HCT116 (cell line): ENCODE measurements at regions not wholly inside any gene's neighbourhood (a gene's known extent, or its start where the extent isn't known, plus 50 kb on each side); places are given as distances from the start of the nearest gene placed in this dataset.

Source experiments
- ATAC-seq: fragments of 200-7000 bp; cut with Tn5 transposase; 2 replicates; pipeline ENCODE4 v1.9.1; 2020; ENCODE audit warnings: mild to moderate bottlenecking, moderate library complexity
- BruUV-seq: library from RNA; stranded (reverse); fragments of 400-500 nt; replicated peaks from 2 replicates; lab custom pipeline; 2021; lab: Mats Ljungman, UMichigan
- CTCF ChIA-PET: fragments of 300-600 bp; sonication (Branson Sonifier 250); formaldehyde crosslinking; loops from one replicate; lab custom pipeline; 2021; ENCODE audit warnings: antibody characterized with exemption; lab: Charles Lee
- POLR2A ChIA-PET: fragments of 300-600, 350-600 bp; sonication (Branson Sonifier 250); formaldehyde crosslinking; loops from one replicate; lab custom pipeline; 2021; ENCODE audit warnings: antibody characterized with exemption; lab: Charles Lee
- RAD21 ChIA-PET, 2 experiments: fragments of 300-600 bp; sonication (Branson Sonifier 250); formaldehyde crosslinking; loops; one replicate each; lab custom pipeline; 2023; ENCODE audit warnings: low total read pairs in 2 of 2; ENCODE audit not compliant: uncharacterized antibody in 2 of 2, unreplicated experiment in 2 of 2, low non-redundant PET in 1 of 2; lab: Charles Lee
- DNase-seq: peaks from one replicate; pipeline ENCODE4 v3.0.0-alpha.2; 2010; ENCODE audit warnings: low read depth, low spot score
- H2AFZ ChIP-seq: fragments of 200-600 bp; shearing (Covaris generic), sonication (generic); 2 replicates; pipeline ENCODE4 v1.6.1; 2017; ENCODE audit warnings: low read depth, mixed run types, mixed read lengths, antibody characterized with exemption, low read length; ENCODE audit not compliant: poor library complexity, severe bottlenecking
- H3K27ac ChIP-seq: 2 replicates; pipeline ENCODE4 v1.5.1; 2012; ENCODE audit warnings: low read depth, low read length
- H3K27me3 ChIP-seq: fragments of 200-600 bp; sonication (generic); 2 replicates; pipeline ENCODE4 v1.6.1; 2016; ENCODE audit warnings: mixed run types, low read length, mixed read lengths; ENCODE audit not compliant: insufficient read depth
- H3K36me3 ChIP-seq, 2 experiments: fragments of 200-500 bp in 1 of 2; fragments of 200-600 bp in 1 of 2; sonication (Bioruptor generic) in 1 of 2; sonication (generic) in 1 of 2; 2 replicates each; pipeline versions ENCODE4 v1.5.1 to v1.6.1; 2014 to 2016; ENCODE audit warnings: low read length in 2 of 2, inconsistent platforms in 1 of 2, mixed read lengths in 1 of 2, mixed run types in 1 of 2; ENCODE audit not compliant: insufficient read depth in 2 of 2, control insufficient read depth in 1 of 2
- H3K4me1 ChIP-seq, 2 experiments: fragments of 200-600 bp in 1 of 2; sonication (generic) in 1 of 2; 2 replicates each; pipeline versions ENCODE4 v1.5.1 to v1.6.1; 2012 to 2017; ENCODE audit warnings: low read length in 2 of 2, inconsistent platforms in 1 of 2, mild to moderate bottlenecking in 1 of 2, mixed read lengths in 1 of 2, mixed run types in 1 of 2, moderate library complexity in 1 of 2; ENCODE audit not compliant: insufficient read depth in 2 of 2, control insufficient read depth in 1 of 2
- H3K4me2 ChIP-seq: fragments of 200-600 bp; sonication (generic); 2 replicates; pipeline ENCODE4 v1.6.1; 2017; ENCODE audit warnings: mixed run types, low read length, mixed read lengths
- H3K4me3 ChIP-seq, 2 experiments: fragments of 200-600 bp in 1 of 2; sonication (generic) in 1 of 2; replicated peaks in 1 of 2; 2 replicates each; pipeline ENCODE4 v1.5.1; 2011 to 2016; ENCODE audit warnings: low read length in 2 of 2, control low read depth in 1 of 2, low read depth in 1 of 2, mild to moderate bottlenecking in 1 of 2, mixed read lengths in 1 of 2, mixed run types in 1 of 2
- H3K79me2 ChIP-seq: fragments of 200-600 bp; sonication (generic); 2 replicates; pipeline ENCODE4 v1.6.1; 2017; ENCODE audit warnings: mild to moderate bottlenecking, mixed run types, low read length, moderate library complexity, mixed read lengths; ENCODE audit not compliant: insufficient read depth
- H3K9ac ChIP-seq: fragments of 200-600 bp; sonication (generic); 2 replicates; pipeline ENCODE4 v1.6.1; 2016; ENCODE audit warnings: low read length, mixed read lengths
- H3K9me2 ChIP-seq: fragments of 200-600 bp; sonication (generic), shearing (Covaris generic); 2 replicates; pipeline ENCODE4 v1.6.1; 2017; ENCODE audit warnings: mixed run types, mild to moderate bottlenecking, moderate library complexity; ENCODE audit not compliant: insufficient read depth
- H3K9me3 ChIP-seq, 2 experiments: fragments of 200-500 bp in 1 of 2; fragments of 200-600 bp in 1 of 2; sonication (Bioruptor generic) in 1 of 2; sonication (generic) in 1 of 2; 2 replicates each; pipeline ENCODE4 v1.6.1; 2014 to 2017; ENCODE audit warnings: low read length in 2 of 2, mixed read lengths in 2 of 2, inconsistent platforms in 1 of 2, low read depth in 1 of 2, mild to moderate bottlenecking in 1 of 2, mixed run types in 1 of 2, moderate library complexity in 1 of 2; ENCODE audit not compliant: control insufficient read depth in 1 of 2, insufficient read depth in 1 of 2
- H4K20me1 ChIP-seq: fragments of 200-600 bp; sonication (generic), shearing (Covaris generic); 2 replicates; pipeline ENCODE4 v1.6.1; 2017; ENCODE audit warnings: mixed run types, mild to moderate bottlenecking, moderate library complexity; ENCODE audit not compliant: insufficient read depth
- MAX ChIP-seq: IDR thresholded peaks from 2 replicates; pipeline ENCODE4 v1.6.1; 2012
- REST ChIP-seq: IDR thresholded peaks from 2 replicates; pipeline ENCODE4 v1.6.1; 2012; ENCODE audit warnings: low read depth
- SIN3A ChIP-seq: IDR thresholded peaks from 2 replicates; pipeline ENCODE4 v1.6.1; 2012; ENCODE audit warnings: low read depth
- SRF ChIP-seq: IDR thresholded peaks from 2 replicates; pipeline ENCODE4 v1.6.1; 2012; ENCODE audit warnings: low read depth
- intact Hi-C: fragments of 100-400 bp; cut with micrococcal nuclease; formaldehyde crosslinking; loops from 2 replicates; pipeline ENCODE4 v1.10.0; 2022

GRCh38 chr15:99486371-99487336, 79.1 kb upstream of the MEF2A start:
- Histone ChIP-seq H3K27ac (no peak overlapping the region; the same call in 1 of the 2 replicates), H2AFZ (peak overlapping the region; percentile 74), H4K20me1 (no peaks in the 10 kb centered on the region), H3K4me3 (peak overlapping the region; percentile 30 to 45), H3K36me3 (no peaks in the 10 kb centered on the region), H3K9me3 (no peaks in the 10 kb centered on the region), H3K27me3 (no peaks in the 10 kb centered on the region), H3K79me2 (no peaks in the 10 kb centered on the region), H3K4me1 (peaks cover 11 to 20% of the 10 kb centered on the region in 2 experiments; a peak in 3 of 4 replicates), H3K4me2 (peak overlapping the region; percentile 70)
- RAD21 ChIA-PET = no interaction called here
- ATAC-seq = peak; percentile 86
- CTCF ChIA-PET = no interaction called here
- peak; percentile 10 for DNase-seq
- POLR2A ChIA-PET = no interaction called here
- BruUV-seq = no TSS peak
- no peak for TF ChIP-seq SRF
- TF ChIP-seq SIN3A = no peak
- no peak for TF ChIP-seq REST
- 0 out of 2 replicates have a peak, but pooled peaks have one; percentile 28 for TF ChIP-seq MAX
- TF ChIP-seq, all 23 proteins: peak for 1
- intact Hi-C loops = no loop called here
- Histone ChIP-seq H3K9ac (peak overlapping the region; percentile 39), H3K9me2 (no peaks in the 10 kb centered on the region)
